GM12891 (cell line): ENCODE measurements at regions not wholly inside any gene's neighbourhood (a gene's known extent, or its start where the extent isn't known, plus 50 kb on each side); places are given as distances from the start of the nearest gene placed in this dataset.

Source experiments
- POLR2A ChIP-seq: IDR thresholded peaks from 2 replicates; pipeline ENCODE4 v1.6.1; 2011; ENCODE audit warnings: low read depth, low read length, control low read depth
- POLR2AphosphoS5 ChIP-seq: IDR thresholded peaks from 2 replicates; pipeline ENCODE4 v1.6.1; 2011; ENCODE audit warnings: low read depth, low read length, control low read depth
- POU2F2 ChIP-seq: IDR thresholded peaks from 2 replicates; pipeline ENCODE4 v1.6.1; 2011; ENCODE audit warnings: low read depth, mild to moderate bottlenecking, control low read depth, low read length, moderate library complexity
- TAF1 ChIP-seq: IDR thresholded peaks from 2 replicates; pipeline ENCODE4 v1.6.1; 2011; ENCODE audit warnings: low read depth, low read length, control low read depth

DNA sequence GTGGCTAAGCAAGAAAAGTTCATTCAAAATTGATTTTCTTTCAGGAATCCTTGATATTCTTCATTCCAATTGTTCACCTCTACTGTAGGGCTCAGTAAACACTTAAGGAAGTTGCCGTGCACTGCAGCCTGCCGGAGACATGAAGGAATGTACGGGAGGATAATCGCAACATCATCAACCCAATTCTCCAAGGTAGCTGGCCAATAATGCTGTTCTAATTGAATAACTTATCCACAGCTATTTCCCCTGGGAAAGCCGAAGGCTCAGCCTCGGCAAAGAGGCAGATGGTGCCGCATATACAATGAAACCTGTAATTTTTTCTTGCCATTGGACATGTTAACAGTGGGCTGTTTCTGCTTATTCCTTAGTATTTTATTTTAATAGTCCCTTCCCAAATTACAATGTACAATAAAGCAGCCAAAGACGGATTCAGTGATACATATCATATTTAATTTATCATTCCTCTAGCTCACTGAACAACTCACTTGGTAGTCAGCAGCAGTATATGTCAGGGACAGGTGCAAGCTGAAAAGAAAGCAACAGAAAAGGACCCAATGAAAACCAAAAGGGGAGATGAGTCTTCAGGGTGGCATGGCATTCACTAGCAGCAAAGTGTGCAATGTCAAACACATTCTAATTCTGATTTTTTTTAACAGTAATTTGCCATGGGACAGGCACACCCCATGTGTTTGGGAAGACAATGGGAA, 420.5 kb upstream of the KLF12 start:
- TF ChIP-seq POLR2AphosphoS5, result no peak
- TF ChIP-seq POLR2A, result no peak
- no peak for TF ChIP-seq TAF1
- TF ChIP-seq POU2F2, result no peak
